CD4-positive, alpha-beta T cell (primary cell): ENCODE measurements at regions not wholly inside any gene's neighbourhood (a gene's known extent, or its start where the extent isn't known, plus 50 kb on each side); places are given as distances from the start of the nearest gene placed in this dataset.

ENCODE experiments used
- ATAC-seq: fragments of 200-7000 bp; cut with Tn5 transposase; one replicate; pipeline ENCODE4 v1.10.0; 2022; ENCODE audit warnings: mild to moderate bottlenecking; ENCODE audit not compliant: poor library complexity
- CTCF ChIA-PET: fragments of 350-600 bp; sonication (Branson Sonifier 250); formaldehyde crosslinking; loops from one replicate; lab custom pipeline; 2021; ENCODE audit warnings: antibody characterized with exemption, inconsistent platforms; lab: Charles Lee
- POLR2A ChIA-PET: fragments of 350-600 bp; sonication (Branson Sonifier 250); formaldehyde crosslinking; loops from one replicate; lab custom pipeline; 2021; ENCODE audit warnings: antibody characterized with exemption, inconsistent platforms; lab: Charles Lee
- DNase-seq, 14 experiments: peaks; one replicate each; pipeline ENCODE4 v3.0.0-alpha.2; 2013 to 2020; ENCODE audit warnings: mixed read lengths in 2 of 14
- H3K27ac ChIP-seq, 2 donors: one replicate each; pipeline versions ENCODE4 v1.5.1 to v1.7.0; 2013; ENCODE audit warnings: low read length in 2 of 2, low read depth in 1 of 2, mild to moderate bottlenecking in 1 of 2
- H3K27me3 ChIP-seq, 2 experiments: 1 replicate in 1 of 2; 2 replicates in 1 of 2; pipeline versions ENCODE4 v1.6.1 to v1.7.0; 2013; ENCODE audit warnings: low read length in 2 of 2, control low read depth in 1 of 2, mild to moderate bottlenecking in 1 of 2, moderate library complexity in 1 of 2; ENCODE audit not compliant: insufficient read depth in 2 of 2, control insufficient read depth in 1 of 2
- H3K36me3 ChIP-seq: one replicate; pipeline ENCODE4 v1.6.1; 2013; ENCODE audit warnings: low read length, control low read depth; ENCODE audit not compliant: insufficient read depth
- H3K4me1 ChIP-seq: one replicate; pipeline ENCODE4 v1.6.1; 2013; ENCODE audit warnings: low read length, control low read depth; ENCODE audit not compliant: insufficient read depth
- H3K4me3 ChIP-seq: one replicate; pipeline ENCODE4 v1.5.1; 2013; ENCODE audit warnings: mild to moderate bottlenecking, low read length, moderate library complexity
- H3K9me3 ChIP-seq, 2 experiments: 1 replicate in 1 of 2; 2 replicates in 1 of 2; pipeline versions ENCODE4 v1.6.1 to v1.7.0; 2013; ENCODE audit warnings: low read length in 2 of 2, mild to moderate bottlenecking in 2 of 2, control low read depth in 1 of 2, moderate library complexity in 1 of 2; ENCODE audit not compliant: control insufficient read depth in 1 of 2, insufficient read depth in 1 of 2
- H3K27ac Mint-ChIP-seq: one replicate; pipeline ENCODE4 v1.8.0; 2020; ENCODE audit warnings: mixed read lengths
- H3K27me3 Mint-ChIP-seq: one replicate; pipeline ENCODE4 v1.8.0; 2021; ENCODE audit warnings: mixed read lengths
- H3K36me3 Mint-ChIP-seq: one replicate; pipeline ENCODE4 v1.8.0; 2021; ENCODE audit warnings: low read depth, mixed read lengths
- H3K4me1 Mint-ChIP-seq: one replicate; pipeline ENCODE4 v1.8.0; 2021; ENCODE audit warnings: low read depth, mixed read lengths
- H3K4me3 Mint-ChIP-seq: one replicate; pipeline ENCODE4 v1.8.0; 2020; ENCODE audit warnings: mild to moderate bottlenecking, mixed read lengths
- H3K9me3 Mint-ChIP-seq: one replicate; pipeline ENCODE4 v1.8.0; 2020; ENCODE audit warnings: mixed read lengths
- intact Hi-C, 2 experiments: fragments of 100-400 bp; cut with DNase I in 1 of 2; cut with micrococcal nuclease in 1 of 2; formaldehyde crosslinking; loops; one replicate each; pipeline versions ENCODE4 v1.15.1 to v1.9.0; 2023 to 2025; cut with DNase I, micrococcal nuclease
- TF ChIP-seq, protein P1 (sequence below): fragments of 200-600 bp; IDR thresholded peaks from one replicate; pipeline ENCODE4 v1.8.0; 2022; ENCODE audit warnings: antibody characterized with exemption, mild to moderate bottlenecking

GRCh38 chr14:58815161-58815701 lies 177.5 kb downstream of the DACT1 start:
- ChIA-PET POLR2A (no interaction called here), CTCF (no interaction called here)
- no peak overlapping the region for H3K4me3 Mint-ChIP-seq
- H3K27ac ChIP-seq = no peak overlapping the region
- TF ChIP-seq, protein P1, sequence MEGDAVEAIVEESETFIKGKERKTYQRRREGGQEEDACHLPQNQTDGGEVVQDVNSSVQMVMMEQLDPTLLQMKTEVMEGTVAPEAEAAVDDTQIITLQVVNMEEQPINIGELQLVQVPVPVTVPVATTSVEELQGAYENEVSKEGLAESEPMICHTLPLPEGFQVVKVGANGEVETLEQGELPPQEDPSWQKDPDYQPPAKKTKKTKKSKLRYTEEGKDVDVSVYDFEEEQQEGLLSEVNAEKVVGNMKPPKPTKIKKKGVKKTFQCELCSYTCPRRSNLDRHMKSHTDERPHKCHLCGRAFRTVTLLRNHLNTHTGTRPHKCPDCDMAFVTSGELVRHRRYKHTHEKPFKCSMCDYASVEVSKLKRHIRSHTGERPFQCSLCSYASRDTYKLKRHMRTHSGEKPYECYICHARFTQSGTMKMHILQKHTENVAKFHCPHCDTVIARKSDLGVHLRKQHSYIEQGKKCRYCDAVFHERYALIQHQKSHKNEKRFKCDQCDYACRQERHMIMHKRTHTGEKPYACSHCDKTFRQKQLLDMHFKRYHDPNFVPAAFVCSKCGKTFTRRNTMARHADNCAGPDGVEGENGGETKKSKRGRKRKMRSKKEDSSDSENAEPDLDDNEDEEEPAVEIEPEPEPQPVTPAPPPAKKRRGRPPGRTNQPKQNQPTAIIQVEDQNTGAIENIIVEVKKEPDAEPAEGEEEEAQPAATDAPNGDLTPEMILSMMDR = no peak
- H3K4me1 ChIP-seq = no peaks in the 10 kb centered on the region
- no peaks in the 10 kb centered on the region for H3K4me1 Mint-ChIP-seq
- no peaks in the 10 kb centered on the region for H3K27me3 Mint-ChIP-seq
- H3K27me3 ChIP-seq = no peaks in the 10 kb centered on the region
- no peaks in the 10 kb centered on the region for H3K9me3 ChIP-seq
- no peak for DNase-seq
- H3K9me3 Mint-ChIP-seq = no peaks in the 10 kb centered on the region
- H3K4me3 ChIP-seq = no peak overlapping the region
- no peak overlapping the region for H3K27ac Mint-ChIP-seq
- no peak for ATAC-seq
- no peaks in the 10 kb centered on the region for H3K36me3 ChIP-seq
- no peaks in the 10 kb centered on the region for H3K36me3 Mint-ChIP-seq
- intact Hi-C loops = no loop called here

- Histone ChIP-seq H3K27me3 (no peaks in the 10 kb centered on the region), H3K4me3 (no peak overlapping the region), H3K36me3 (no peaks in the 10 kb centered on the region), H3K4me1 (no peaks in the 10 kb centered on the region), H3K9me3 (no peaks in the 10 kb centered on the region), H3K27ac (no peak overlapping the region)
- H3K27ac Mint-ChIP-seq = no peak overlapping the region
- H3K4me3 Mint-ChIP-seq = no peak overlapping the region
- POLR2A ChIA-PET = no interaction called here
- H3K4me1 Mint-ChIP-seq = no peaks in the 10 kb centered on the region
- no peaks in the 10 kb centered on the region for H3K9me3 Mint-ChIP-seq
- ATAC-seq (no peak), DNase-seq (no peak)
- no peaks in the 10 kb centered on the region for H3K36me3 Mint-ChIP-seq
- H3K27me3 Mint-ChIP-seq = no peaks in the 10 kb centered on the region
- TF ChIP-seq, protein P1 = no peak
- intact Hi-C loops = no loop called here
- CTCF ChIA-PET = no interaction called here
Observed at GRCh38 chr14:58815794-58816193, 178.0 kb downstream of the DACT1 start.

- H3K4me3 ChIP-seq = no peak overlapping the region
- ATAC-seq (no peak), DNase-seq (no peak)
- H3K9me3 ChIP-seq = no peaks in the 10 kb centered on the region
- no peaks in the 10 kb centered on the region for H3K36me3 ChIP-seq
- no peaks in the 10 kb centered on the region for H3K4me1 Mint-ChIP-seq
- H3K27ac Mint-ChIP-seq = no peak overlapping the region
- CTCF ChIA-PET = interaction anchor here (0.7 kb wide), 1 partner anchor 12 kb away, joined by 5 read pairs; no protein-coding TSS in a partner anchor
- H3K4me1 ChIP-seq = no peaks in the 10 kb centered on the region
- H3K36me3 Mint-ChIP-seq = no peaks in the 10 kb centered on the region
- H3K4me3 Mint-ChIP-seq = no peak overlapping the region
- H3K27ac ChIP-seq = no peak overlapping the region
- no peaks in the 10 kb centered on the region for H3K9me3 Mint-ChIP-seq
- no peaks in the 10 kb centered on the region for H3K27me3 ChIP-seq
- intact Hi-C loops = no loop called here
- TF ChIP-seq, protein P1 = no peak
- POLR2A ChIA-PET = no interaction called here
- H3K27me3 Mint-ChIP-seq = no peaks in the 10 kb centered on the region
Observed at GRCh38 chr14:58816416-58817115, 178.8 kb downstream of the DACT1 start.
